SK-N-DZ (cell line): ENCODE measurements at regions not wholly inside any gene's neighbourhood (a gene's known extent, or its start where the extent isn't known, plus 50 kb on each side); places are given as distances from the start of the nearest gene placed in this dataset.
A peak's percentile ranks its signal among the peaks of the same experiment; 100 is the strongest.

Experiments
- DNase-seq: peaks from one replicate; pipeline ENCODE4 v3.0.0-alpha.2; 2015; ENCODE audit warnings: low spot score

DNA sequence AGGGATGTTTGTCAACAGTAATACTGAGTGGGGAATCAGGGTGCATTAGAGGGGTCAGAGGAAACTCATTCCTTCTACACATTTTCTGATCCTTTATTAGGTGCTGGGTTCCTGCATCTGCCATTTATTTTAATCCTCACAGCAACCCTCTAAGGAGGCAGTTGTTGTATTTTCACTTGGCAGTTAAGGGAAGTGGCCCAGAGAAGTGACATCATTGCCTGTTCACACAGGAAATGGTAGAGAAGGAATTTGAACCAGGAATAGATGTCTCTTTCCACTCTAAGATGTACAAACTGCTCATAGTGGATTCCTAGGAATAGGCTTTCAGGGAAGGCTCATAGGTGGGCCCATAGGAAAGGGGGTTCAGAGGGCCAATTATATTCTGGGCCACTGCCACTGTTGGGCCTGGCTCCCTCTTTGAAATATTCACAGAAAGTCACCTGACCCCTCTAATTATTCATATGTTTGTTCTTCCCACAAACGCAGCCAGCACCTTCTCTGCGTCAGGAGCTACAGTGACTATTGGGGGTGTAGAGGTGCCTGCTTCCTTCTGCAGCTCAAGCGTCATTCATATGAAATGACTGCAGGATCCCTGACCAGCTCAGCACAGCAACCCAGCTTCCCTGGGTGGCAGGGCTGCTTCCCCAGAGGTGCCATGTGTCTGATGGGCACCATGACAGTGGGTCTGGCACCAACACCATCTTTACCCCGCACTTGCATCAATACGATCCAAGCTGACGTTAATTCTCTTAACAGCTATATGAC is 163.9 kb upstream of the SMAD3 start:
- DNase-seq: no peak

DNA sequence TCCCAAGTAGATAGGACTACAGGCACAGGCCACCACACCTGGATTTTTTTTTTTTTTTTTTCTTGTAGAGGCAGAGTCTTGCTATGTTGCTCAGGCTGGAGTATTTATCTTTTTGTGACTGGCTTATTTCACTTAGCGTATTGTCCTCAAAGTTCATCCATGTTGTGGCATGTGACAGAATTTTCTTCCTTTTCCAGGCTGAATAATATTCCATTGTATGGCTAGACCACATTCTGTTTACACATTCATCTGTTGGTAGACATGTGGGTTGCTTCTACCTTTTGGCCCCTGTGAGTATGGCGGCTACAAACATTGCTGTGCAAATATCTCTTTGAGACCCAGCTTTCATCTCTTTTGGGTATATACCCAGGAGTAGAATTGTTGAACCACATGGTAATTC is 160.2 kb upstream of the SMAD3 start:
- no peak for DNase-seq

DNA sequence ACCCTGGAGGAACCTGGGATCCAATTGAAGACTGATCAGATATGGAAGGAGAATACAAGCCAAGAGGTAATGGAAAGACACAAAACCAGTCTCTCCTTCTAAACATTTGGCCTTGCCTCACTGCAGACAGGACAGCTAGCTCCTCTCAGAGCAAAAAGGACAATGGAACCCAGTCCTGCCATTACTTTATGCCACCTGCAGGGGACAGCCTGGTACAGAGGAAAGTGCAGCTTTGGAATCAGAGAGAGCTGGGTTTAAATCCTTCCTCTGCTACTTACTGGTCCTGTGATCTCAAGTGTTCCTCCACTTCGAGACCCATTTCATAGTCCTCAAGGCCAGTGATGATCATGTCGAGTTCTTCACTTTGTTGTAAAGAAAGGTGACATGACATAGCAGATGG is 159.4 kb upstream of the SMAD3 start:
- DNase-seq: no peak

DNA sequence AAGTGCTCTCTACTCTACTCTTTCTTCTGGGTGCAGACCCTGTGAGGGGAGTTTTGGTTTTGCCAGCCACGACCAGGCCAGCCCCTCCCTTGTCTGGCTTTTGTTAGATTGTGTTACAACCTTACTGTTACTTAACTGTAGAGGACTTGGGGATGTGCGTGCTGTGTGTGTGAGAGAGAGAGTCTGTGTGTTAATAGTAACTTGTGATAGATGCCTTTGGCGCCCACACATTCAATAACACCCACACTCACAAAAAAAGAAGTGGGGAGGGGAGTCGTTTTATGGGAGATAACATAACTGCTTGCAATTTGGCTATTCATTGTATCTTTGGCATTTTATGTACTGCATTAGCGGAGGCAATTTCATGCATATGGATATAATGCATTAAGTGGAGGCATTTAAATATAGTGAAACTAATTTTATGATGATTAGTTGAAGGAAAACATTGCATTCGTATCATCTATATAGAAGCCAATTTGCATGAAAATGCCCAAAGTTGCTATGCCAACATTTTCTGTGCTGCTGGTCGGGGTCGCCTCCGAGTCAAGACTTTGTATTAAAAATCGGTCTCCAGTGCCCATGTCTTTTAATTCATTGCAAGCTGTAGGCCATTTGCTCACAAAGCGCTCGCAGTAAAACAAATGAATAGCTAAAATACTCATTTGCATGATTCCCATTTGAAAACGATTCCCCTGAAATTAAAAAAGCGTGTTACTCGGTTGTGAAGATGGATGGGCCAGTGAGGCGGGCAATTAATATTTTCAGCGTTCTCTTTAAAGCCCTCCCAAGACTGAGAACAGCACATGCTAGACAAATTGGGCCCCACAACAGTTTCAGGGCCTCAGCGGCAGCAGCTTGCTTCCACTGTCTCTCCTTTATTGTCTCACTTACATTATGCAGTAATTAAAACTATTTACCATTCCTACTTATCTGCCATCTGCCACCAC is 158.5 kb upstream of the SMAD3 start:
- DNase-seq: no peak

DNA sequence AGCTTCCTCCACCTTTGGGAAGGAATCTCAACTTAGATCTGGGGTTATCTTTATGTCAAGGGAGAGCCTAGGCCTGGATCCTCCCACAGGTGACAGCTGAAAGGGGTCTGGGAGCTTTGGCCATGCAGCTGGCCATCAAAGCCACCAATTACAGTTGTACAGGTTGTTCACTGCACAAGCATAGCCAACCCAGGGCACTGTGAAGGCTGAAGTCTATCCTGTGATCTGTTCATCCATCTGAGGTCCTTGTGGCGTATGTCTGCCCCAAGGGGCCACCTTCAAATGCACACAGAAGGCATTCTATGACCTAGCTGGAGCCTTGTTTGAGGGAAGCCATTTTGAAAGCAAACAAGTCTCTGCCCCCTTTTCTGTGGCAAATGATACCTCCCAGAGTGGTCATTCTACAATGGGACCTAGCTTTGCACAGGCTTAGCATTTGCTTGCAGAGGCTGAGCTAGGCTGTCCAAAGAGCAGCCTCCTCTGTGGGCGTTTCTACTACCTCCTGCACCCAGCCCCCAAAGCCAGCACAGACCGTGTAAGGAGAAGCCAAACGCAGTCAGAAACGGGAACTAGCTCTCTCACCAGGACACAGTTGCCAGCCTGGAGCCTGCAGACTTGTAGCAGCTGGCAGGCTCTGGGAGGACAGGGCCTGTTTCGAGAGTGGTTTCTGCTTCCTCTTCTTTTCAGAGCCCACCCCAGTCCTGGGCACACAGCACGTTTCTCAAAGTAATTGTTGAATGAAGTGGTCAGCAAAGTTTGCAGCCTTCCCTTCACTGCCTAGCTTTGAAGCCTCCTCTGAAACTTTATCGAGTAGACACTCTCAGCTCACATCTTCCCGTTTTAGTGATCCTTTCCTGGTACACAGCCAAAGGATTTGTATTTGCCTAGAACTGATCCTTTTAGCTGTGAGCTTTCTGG is 157.3 kb upstream of the SMAD3 start:
- DNase-seq: no peak

DNA sequence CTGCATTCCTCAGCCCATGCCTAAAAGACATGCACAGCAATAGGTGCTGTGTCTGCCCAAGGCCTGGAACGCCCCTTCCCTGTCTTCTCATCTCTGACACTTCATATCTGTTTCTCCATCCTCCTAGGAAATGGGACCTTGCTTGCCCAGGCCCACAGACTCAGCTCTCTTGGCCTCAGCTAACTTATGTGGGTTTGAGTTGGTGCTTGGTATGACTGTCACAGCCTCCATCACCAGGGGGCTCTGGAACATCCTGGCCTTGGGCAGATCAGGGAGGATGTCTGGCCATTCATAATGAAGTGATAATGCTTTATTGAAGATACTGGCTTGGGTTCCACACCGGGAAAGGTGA is 156.7 kb upstream of the SMAD3 start:
- no peak for DNase-seq

DNA sequence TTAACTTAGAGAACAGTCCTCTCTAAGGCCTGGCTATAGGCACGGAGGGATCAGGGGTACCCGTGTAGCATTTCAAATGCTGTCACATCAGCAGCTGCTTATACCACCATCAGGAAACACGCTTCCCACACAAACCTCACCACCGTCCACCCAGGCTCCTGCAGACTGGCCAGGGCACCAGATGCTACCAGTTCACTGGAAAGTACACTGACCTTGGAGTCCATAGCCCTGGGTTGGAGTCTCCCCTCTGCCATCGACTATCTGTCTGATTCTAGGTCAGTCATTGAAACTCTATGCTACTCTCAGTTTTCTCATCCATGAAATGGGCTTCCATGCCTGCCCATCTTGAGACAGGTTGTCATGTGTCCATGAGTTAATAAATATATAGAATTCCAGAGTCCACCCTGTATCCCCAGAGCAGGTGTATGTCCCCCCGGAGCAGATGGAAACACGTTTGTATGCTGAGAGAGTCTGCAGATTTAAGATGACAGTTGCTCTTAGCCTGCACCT is 156.0 kb upstream of the SMAD3 start:
- no peak for DNase-seq

DNA sequence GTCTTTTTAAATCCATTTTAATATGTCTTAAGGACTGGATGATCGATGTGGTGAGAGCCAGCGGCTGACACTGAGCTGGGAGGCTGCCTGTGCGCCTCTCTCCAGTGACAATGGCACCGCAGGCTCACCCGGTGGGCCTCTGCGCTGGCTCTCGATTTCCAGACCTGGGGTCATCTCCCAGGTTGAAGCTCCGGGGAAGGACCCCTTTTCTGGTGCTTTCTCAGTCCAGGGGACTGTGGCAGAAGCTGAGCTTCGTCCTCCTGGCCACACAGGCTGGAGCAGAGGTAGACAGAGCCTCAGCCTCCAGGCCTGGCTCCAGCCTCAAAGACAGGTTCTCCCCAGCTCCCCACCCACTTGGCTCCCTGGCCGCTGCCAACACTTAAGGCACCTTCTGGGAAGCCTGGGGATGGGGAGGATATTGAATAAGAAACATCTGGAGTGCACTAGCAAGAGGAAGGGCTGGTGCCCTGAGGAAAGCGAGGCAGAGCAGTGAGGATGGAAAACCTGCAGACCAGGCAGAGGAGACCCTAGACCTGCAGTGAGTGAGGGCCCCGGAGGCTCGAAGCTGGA is 154.2 kb upstream of the SMAD3 start:
- no peak for DNase-seq

DNA sequence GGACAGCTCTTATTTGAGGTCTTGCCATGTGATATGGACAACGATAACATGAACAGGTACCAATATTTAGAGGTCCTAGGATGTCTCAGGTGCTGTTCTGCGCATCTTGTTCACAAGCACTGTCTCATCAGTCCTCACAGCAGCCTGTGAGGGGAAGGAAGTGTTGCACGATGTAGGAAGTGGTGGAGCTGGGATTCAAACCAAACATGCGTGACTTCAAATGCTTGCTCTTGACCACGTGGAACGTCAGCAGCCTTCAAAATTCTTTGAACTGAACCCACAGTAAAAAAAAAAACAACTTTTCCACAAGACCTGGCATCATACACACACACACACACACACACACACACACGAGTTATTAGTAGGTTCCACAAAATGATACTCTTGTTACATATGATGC is 153.4 kb upstream of the SMAD3 start:
- DNase-seq: no peak

DNA sequence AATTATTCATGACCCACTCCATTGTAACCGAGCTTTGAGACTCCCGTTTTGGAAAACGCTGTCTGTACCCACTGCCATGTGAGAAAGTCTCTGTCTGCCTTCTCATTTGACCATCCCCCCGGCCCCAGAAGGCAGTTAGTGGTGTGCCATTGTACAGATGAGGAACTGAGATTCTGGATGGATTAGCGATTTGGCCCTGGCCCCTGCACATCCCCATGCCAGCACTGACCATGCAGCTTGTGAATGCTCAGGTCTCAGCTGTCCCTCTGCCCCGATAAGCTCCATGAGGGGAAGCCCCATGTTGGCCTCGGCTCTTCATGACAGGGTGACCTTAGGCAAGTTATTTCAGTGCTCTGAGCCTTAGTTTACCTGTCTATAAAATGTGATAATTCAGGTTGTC is 153.0 kb upstream of the SMAD3 start:
- no peak for DNase-seq

DNA sequence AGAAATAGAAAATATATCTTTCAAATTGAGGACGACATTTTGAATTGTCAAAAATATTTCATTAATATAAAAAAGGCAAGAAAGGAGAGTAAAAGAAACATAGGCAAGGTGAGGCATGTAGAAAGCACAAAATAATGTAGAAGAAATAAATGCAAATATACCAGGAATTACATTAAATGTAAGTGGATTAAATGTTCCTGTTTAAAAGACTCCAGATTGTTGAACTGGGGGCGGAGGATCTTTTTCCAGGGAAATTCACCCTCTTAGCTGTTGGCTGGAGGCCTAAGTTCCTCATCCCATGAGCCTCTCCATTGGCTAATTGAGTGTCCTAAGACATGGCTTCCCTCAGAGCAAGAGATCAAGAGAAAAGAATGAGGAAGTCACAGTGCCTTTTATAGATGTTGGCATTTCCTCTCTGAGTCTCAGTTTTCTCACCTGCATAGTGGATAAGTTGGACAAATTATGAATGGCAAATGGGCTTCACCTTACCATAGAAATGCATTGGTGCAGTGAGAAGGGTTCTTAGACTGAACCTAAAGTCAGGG is 147.4 kb upstream of the SMAD3 start:
- no peak for DNase-seq

DNA sequence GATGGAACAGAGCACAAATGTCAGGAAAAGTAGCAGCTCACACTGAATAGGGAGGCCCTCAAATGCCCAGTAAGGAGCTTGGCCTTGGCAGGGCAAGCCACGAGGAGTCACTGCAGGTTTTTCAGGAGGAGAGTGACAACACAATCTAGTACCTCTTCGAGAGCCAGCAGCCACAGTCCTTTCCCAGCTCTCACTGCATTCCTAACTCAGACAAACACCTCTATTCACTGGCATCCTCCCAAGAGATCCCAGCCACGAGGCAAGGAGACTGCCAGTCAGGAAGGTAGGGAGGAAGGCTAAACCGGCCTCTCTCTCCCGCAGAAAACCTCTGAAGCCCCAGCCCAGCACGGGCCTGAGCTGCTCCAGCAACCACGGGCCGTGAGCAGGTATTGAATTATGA is 146.0 kb upstream of the SMAD3 start:
- DNase-seq: no peak

DNA sequence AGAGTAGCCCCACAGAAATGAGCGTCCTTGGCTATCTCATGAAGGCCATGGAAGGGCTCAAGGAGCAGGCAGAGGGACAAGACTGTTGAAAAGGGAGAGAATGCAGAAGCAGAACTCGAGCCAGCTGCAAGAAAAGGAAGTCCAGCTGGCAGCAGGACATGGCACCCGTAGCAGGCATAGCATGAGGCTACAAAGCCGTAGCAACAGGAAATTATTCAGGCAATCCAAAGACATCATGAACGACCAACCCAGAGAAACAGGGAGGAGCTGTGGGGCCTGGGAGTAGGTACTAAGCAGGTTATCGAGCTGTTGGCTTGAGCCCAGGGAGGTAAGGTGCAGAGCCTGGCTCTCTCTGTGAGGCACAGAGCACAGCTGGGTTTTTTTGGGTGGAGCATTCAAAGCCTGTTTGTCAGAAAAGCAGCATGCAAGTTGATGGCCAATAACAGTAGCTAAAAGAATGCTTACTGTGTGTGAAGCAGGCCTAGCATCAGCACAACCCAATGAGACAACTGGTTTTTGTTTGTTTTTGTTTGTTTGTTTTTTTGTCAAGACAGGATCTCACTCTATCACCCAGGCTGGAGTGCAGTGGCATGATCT is 144.0 kb upstream of the SMAD3 start:
- DNase-seq: no peak

DNA sequence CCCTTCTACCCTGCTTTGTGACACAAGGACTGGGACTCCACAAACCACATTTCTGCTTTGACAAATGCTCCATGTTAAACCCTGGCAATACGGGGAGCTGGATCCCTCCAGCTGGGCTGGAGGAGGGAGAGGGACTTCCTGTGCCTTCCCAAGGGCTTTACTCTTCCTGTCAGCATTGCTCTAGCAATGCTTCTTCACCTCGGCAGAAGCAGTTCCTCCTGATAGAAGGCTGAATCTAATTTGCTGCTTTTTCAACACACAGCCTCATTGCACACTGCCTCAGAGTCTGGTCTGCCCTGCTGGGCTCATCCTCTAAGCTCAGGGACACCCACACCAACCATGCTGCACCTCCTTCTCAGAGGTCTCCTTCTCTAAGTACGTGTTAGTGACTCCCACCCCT is 142.8 kb upstream of the SMAD3 start:
- no peak for DNase-seq

DNA sequence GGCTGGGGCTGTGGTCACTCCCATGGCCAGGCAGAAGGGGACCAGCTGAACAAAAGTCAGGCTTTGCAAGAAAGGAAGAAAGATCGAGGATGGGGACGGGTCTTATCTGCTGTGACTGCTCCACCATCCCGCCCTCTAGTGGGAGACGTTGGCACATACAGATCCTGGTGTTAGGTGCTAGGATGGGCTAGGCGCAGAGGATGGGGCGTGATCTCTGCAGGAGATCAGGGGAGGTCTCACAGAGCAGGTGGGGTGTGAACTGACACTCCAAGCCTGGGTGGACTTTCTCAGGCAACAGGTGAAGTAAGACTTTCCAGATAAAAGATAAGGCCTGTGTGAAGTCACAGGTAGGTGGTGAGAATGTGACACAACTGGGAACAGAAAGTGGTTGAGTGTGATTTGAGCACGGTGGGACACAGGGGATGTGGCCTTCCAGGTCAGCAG is 141.9 kb upstream of the SMAD3 start:
- peak; percentile 48 for DNase-seq

DNA sequence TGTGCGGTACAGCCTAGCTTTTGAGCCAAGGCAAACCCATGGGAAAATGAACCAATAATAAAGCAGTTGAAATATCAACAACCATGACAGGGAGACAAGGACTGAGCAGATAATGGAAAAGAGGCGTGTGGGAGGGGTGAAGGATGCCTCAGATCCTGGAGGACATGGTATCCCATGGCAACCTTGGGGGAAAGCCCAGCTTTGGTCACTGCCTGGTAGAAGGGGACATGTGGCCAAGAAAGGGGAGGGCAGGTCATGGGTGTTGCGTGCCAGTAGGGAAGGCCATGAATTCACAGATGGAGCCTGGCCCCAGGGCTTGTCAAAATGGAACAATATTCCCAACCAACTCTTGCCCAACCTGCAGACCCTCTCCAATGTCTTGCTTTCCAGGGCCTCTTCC is 140.5 kb upstream of the SMAD3 start:
- DNase-seq: no peak

DNA sequence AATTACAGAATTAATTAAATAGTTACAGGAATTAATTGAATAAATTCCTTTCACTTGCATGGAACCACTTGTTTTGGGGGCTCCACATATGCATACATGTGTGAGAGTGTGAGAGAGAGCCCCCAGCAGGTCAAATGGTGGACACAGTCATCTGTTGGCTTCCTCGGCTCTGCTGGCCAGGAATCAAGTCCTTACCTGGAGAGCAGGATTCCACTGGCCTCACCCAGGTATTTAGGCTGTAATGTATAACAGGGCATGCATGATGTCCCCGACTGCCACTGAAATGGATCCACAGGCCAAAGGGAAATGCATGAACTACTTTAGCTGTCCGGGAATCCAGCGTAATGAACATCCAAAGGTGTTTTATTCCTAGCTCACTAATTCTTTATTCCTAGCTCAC is 139.7 kb upstream of the SMAD3 start:
- no peak for DNase-seq

DNA sequence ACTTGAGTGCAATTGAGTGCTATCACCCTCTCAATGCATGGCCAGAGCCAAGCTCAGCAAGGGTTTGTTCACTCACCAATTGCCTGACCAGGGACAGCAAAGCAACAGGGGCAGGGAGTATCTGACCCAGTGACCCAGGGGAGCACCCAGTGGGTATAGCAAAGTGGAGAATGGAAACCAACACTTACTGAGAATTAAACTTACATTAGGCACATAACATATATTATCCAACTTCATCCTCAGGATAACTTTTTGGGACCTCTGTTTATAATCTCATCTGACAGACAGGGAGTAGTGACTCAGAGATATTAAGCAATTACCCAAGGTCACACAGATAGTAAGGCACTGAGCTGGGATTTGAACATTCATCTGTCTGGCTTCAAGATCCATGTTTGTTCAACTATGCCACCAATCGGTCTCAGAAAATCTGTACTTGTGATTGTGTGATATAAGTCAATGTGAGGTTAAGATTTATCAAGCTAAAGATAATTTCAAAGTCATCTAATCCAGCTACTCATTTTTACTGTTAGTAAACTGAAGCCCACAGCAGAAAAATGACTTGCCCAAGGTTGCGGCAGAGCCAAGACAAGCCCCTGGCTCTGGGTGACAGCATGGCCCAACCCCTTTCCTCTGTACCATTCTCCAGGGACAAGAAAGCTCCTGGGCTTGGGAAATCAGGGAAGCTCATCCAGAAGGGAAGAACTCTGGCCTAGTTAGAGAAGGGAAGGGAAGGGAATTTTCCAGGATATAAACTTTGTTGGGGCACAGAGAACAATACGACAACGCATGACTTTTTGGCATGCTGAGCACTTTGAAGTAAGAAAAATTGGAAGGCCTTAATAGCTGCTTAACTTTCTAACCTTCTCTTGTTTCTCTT is 138.0 kb upstream of the SMAD3 start:
- no peak for DNase-seq

DNA sequence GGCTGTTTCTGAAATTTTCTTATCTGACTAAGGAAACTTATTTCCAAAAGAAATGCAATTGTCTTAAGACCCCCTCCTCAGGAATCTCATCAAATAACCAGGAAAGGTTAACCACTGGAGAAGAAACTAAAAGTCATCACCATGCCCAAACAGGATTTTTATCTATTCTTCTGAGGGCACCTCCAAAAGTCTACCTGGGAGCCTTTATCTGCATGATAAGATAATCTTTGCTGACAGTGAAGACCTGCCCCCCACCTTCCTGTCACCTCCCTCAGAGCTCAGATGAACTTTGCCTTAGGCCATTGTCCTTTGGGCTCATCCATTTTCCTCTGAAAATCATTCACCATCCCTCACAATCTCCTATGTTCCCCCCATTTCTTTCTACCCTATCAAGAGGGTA is 137.3 kb upstream of the SMAD3 start:
- no peak for DNase-seq

DNA sequence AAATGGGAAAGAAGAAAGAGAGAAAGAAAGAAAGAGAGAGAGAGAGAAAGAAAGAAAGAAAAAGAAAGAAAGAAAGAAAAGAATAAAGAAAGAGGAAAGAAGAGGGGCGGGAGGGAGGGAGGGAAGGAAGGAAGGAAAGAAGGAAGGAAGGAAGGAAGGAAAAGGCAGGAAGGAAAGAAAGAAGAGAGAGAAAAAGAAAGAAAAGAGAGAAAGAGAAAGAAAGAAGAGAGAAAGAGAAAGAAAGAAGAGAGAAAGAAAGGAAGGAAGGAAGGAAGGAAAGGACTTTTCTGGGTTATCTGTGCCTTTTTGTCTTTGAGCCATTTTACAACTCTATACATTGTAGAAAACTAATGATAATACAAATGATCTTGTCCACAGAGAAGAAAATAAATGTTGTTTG is 136.6 kb upstream of the SMAD3 start:
- no peak for DNase-seq
